ENCODE measurements at regions not wholly inside any gene's neighbourhood (a gene's known extent, or its start where the extent isn't known, plus 50 kb on each side); places are given as distances from the start of the nearest gene placed in this dataset.

- Mint-ChIP-seq H3K36me3 (ENCODE audit: unreplicated experiment) (no peaks in the 10 kb centered on the region), H3K27me3 (ENCODE audit: unreplicated experiment) (no peaks in the 10 kb centered on the region), H3K4me1 (ENCODE audit: unreplicated experiment) (peaks cover 3% of the 10 kb centered on the region), H3K9me3 (ENCODE audit: unreplicated experiment) (no peaks in the 10 kb centered on the region), H3K27ac (ENCODE audit: unreplicated experiment) (no peak overlapping the region), H3K4me3 (ENCODE audit: unreplicated experiment) (no peak overlapping the region)
- DNase-seq (ENCODE audit: extremely low spot score, unreplicated experiment), result no peak
- no peak for TF ChIP-seq CTCF (IDR thresholded peaks at IDR 0.05)
Measured at GRCh38 chr7:33738260-33738935, 166.9 kb upstream of the BMPER start.

GRCh38 chr7:33739286-33739685, 166.1 kb upstream of the BMPER start:
- Mint-ChIP-seq H3K4me1 (ENCODE audit: unreplicated experiment) (peaks cover 5% of the 10 kb centered on the region), H3K27ac (ENCODE audit: unreplicated experiment) (no peak overlapping the region), H3K27me3 (ENCODE audit: unreplicated experiment) (no peaks in the 10 kb centered on the region), H3K4me3 (ENCODE audit: unreplicated experiment) (no peak overlapping the region), H3K36me3 (ENCODE audit: unreplicated experiment) (no peaks in the 10 kb centered on the region), H3K9me3 (ENCODE audit: unreplicated experiment) (no peaks in the 10 kb centered on the region)
- TF ChIP-seq CTCF (IDR thresholded peaks at IDR 0.05), result no peak
- DNase-seq (ENCODE audit: extremely low spot score, unreplicated experiment), result no peak

- Mint-ChIP-seq H3K36me3 (ENCODE audit: unreplicated experiment) (no peaks in the 10 kb centered on the region), H3K4me3 (ENCODE audit: unreplicated experiment) (no peak overlapping the region), H3K4me1 (ENCODE audit: unreplicated experiment) (peaks cover 5% of the 10 kb centered on the region), H3K27me3 (ENCODE audit: unreplicated experiment) (no peaks in the 10 kb centered on the region), H3K9me3 (ENCODE audit: unreplicated experiment) (no peaks in the 10 kb centered on the region), H3K27ac (ENCODE audit: unreplicated experiment) (no peak overlapping the region)
- no peak for TF ChIP-seq CTCF (IDR thresholded peaks at IDR 0.05)
- no peak for DNase-seq (ENCODE audit: extremely low spot score, unreplicated experiment)
Measured at GRCh38 chr7:33742521-33742920, 162.8 kb upstream of the BMPER start.

- H3K4me3 Mint-ChIP-seq (ENCODE audit: unreplicated experiment), result no peak overlapping the region
- H3K9me3 Mint-ChIP-seq (ENCODE audit: unreplicated experiment), result no peaks in the 10 kb centered on the region
- TF ChIP-seq CTCF (IDR thresholded peaks at IDR 0.05), result no peak
- H3K27me3 Mint-ChIP-seq (ENCODE audit: unreplicated experiment), result peaks cover 2% of the 10 kb centered on the region
- H3K36me3 Mint-ChIP-seq (ENCODE audit: unreplicated experiment), result no peaks in the 10 kb centered on the region
- no peak for DNase-seq (ENCODE audit: extremely low spot score, unreplicated experiment)
- H3K27ac Mint-ChIP-seq (ENCODE audit: unreplicated experiment), result no peak overlapping the region
- peaks cover 5% of the 10 kb centered on the region for H3K4me1 Mint-ChIP-seq (ENCODE audit: unreplicated experiment)
Measured at GRCh38 chr7:33742999-33743587, 162.2 kb upstream of the BMPER start.

GRCh38 chr7:33743594-33743993, 161.7 kb upstream of the BMPER start:
- no peak overlapping the region for H3K4me3 Mint-ChIP-seq (ENCODE audit: unreplicated experiment)
- H3K27me3 Mint-ChIP-seq (ENCODE audit: unreplicated experiment), result peaks cover 2% of the 10 kb centered on the region
- TF ChIP-seq CTCF (IDR thresholded peaks at IDR 0.05), result no peak
- no peaks in the 10 kb centered on the region for H3K9me3 Mint-ChIP-seq (ENCODE audit: unreplicated experiment)
- no peak for DNase-seq (ENCODE audit: extremely low spot score, unreplicated experiment)
- H3K4me1 Mint-ChIP-seq (ENCODE audit: unreplicated experiment), result peaks cover 5% of the 10 kb centered on the region
- H3K36me3 Mint-ChIP-seq (ENCODE audit: unreplicated experiment), result no peaks in the 10 kb centered on the region
- H3K27ac Mint-ChIP-seq (ENCODE audit: unreplicated experiment), result no peak overlapping the region
